H9 (cell line): ENCODE measurements at regions not wholly inside any gene's neighbourhood (a gene's known extent, or its start where the extent isn't known, plus 50 kb on each side); places are given as distances from the start of the nearest gene placed in this dataset.

ENCODE experiments used
- DNase-seq: peaks from one replicate; pipeline ENCODE4 v3.0.0-alpha.2; 2017
- H2AFZ ChIP-seq: one replicate; pipeline ENCODE4 v1.6.1; 2013; ENCODE audit warnings: mild to moderate bottlenecking, low read length, control low read depth, moderate library complexity
- H2AK5ac ChIP-seq: 2 replicates; pipeline ENCODE4 v1.6.1; 2013; ENCODE audit warnings: low read length, control low read depth, mixed read lengths; ENCODE audit not compliant: insufficient read length
- H2BK120ac ChIP-seq: one replicate; pipeline ENCODE4 v1.6.1; 2013; ENCODE audit warnings: low read depth, mild to moderate bottlenecking, low read length, control low read depth, inconsistent platforms; ENCODE audit not compliant: poor library complexity, severe bottlenecking
- H2BK12ac ChIP-seq: 2 replicates; pipeline ENCODE4 v1.6.1; 2013; ENCODE audit warnings: low read length, control low read depth, mixed read lengths, low read depth; ENCODE audit not compliant: insufficient read length
- H2BK15ac ChIP-seq: 2 replicates; pipeline ENCODE4 v1.6.1; 2013; ENCODE audit warnings: low read depth, low read length, control low read depth
- H2BK20ac ChIP-seq: one replicate; pipeline ENCODE4 v1.6.1; 2013; ENCODE audit warnings: low read depth, mild to moderate bottlenecking, low read length, control low read depth, inconsistent platforms; ENCODE audit not compliant: poor library complexity, severe bottlenecking
- H2BK5ac ChIP-seq: 2 replicates; pipeline ENCODE4 v1.6.1; 2013; ENCODE audit warnings: low read length, control low read depth, mixed read lengths; ENCODE audit not compliant: insufficient read length
- H3K14ac ChIP-seq: 2 replicates; pipeline ENCODE4 v1.6.1; 2013; ENCODE audit warnings: low read length, control low read depth; ENCODE audit not compliant: insufficient read depth
- H3K18ac ChIP-seq: 2 replicates; pipeline ENCODE4 v1.6.1; 2013; ENCODE audit warnings: low read depth, mild to moderate bottlenecking, mixed read lengths, low read length, control low read depth; ENCODE audit not compliant: insufficient read length
- H3K23ac ChIP-seq: 2 replicates; pipeline ENCODE4 v1.6.1; 2013; ENCODE audit warnings: low read length, control low read depth, mixed read lengths, low read depth; ENCODE audit not compliant: insufficient read length
- H3K23me2 ChIP-seq: 2 replicates; pipeline ENCODE4 v1.6.1; 2013; ENCODE audit warnings: low read depth, mild to moderate bottlenecking, mixed read lengths, low read length, control low read depth; ENCODE audit not compliant: insufficient read length, poor library complexity, severe bottlenecking
- H3K27ac ChIP-seq: 2 replicates; pipeline ENCODE4 v1.5.1; 2013; ENCODE audit warnings: low read length, control low read depth, mixed read lengths, low read depth; ENCODE audit not compliant: insufficient read length
- H3K27me3 ChIP-seq: 2 replicates; pipeline ENCODE4 v1.6.1; 2013; ENCODE audit warnings: low read length, control low read depth, inconsistent platforms; ENCODE audit not compliant: insufficient read depth
- H3K4ac ChIP-seq: 2 replicates; pipeline ENCODE4 v1.6.1; 2013; ENCODE audit warnings: low read depth, mild to moderate bottlenecking, control low read depth, inconsistent platforms, low read length, moderate library complexity
- H3K4me1 ChIP-seq: 2 replicates; pipeline ENCODE4 v1.6.1; 2013; ENCODE audit warnings: low read length, control low read depth, inconsistent platforms; ENCODE audit not compliant: insufficient read depth
- H3K4me2 ChIP-seq: 2 replicates; pipeline ENCODE4 v1.6.1; 2013; ENCODE audit warnings: low read length, control low read depth, mixed read lengths; ENCODE audit not compliant: insufficient read length, insufficient read depth
- H3K56ac ChIP-seq: 2 replicates; pipeline ENCODE4 v1.6.1; 2013; ENCODE audit warnings: low read depth, mild to moderate bottlenecking, mixed read lengths, low read length, control low read depth; ENCODE audit not compliant: insufficient read length
- H3K79me1 ChIP-seq: 2 replicates; pipeline ENCODE4 v1.6.1; 2013; ENCODE audit warnings: low read depth, mild to moderate bottlenecking, moderate library complexity, low read length, control low read depth, inconsistent platforms; ENCODE audit not compliant: insufficient read depth, poor library complexity, severe bottlenecking
- H3K79me2 ChIP-seq: 2 replicates; pipeline ENCODE4 v1.6.1; 2013; ENCODE audit warnings: low read length, control low read depth, inconsistent platforms; ENCODE audit not compliant: insufficient read depth
- H3K9ac ChIP-seq: 2 replicates; pipeline ENCODE4 v1.6.1; 2013; ENCODE audit warnings: low read length, control low read depth, mixed read lengths; ENCODE audit not compliant: insufficient read length; ENCODE audit errors: extremely low read depth
- H3K9me3 ChIP-seq: one replicate; pipeline ENCODE4 v1.6.1; 2013; ENCODE audit warnings: low read depth, low read length, inconsistent platforms; ENCODE audit not compliant: control insufficient read depth
- H3T11ph ChIP-seq: one replicate; pipeline ENCODE4 v1.6.1; 2013; ENCODE audit warnings: mild to moderate bottlenecking, low read length, control low read depth, inconsistent platforms
- H4K20me1 ChIP-seq: one replicate; pipeline ENCODE4 v1.6.1; 2013; ENCODE audit not compliant: control insufficient read depth, insufficient read length, insufficient read depth
- H4K5ac ChIP-seq: 2 replicates; pipeline ENCODE4 v1.6.1; 2013; ENCODE audit warnings: low read depth, mild to moderate bottlenecking, mixed read lengths, low read length, control low read depth; ENCODE audit not compliant: insufficient read length
- H4K8ac ChIP-seq: replicated peaks from 2 replicates; pipeline ENCODE4 v1.6.1; 2013; ENCODE audit warnings: low read length, control low read depth, mixed read lengths, low read depth; ENCODE audit not compliant: insufficient read length
- H4K91ac ChIP-seq: 2 replicates; pipeline ENCODE4 v1.6.1; 2013; ENCODE audit warnings: low read depth, mild to moderate bottlenecking, moderate library complexity, mixed read lengths, low read length, control low read depth; ENCODE audit not compliant: insufficient read length
- H3K27ac Mint-ChIP-seq, 3 experiments: 2 replicates in 2 of 3; 3 replicates in 1 of 3; pipeline ENCODE4 v1.8.0; 2020 to 2021; ENCODE audit warnings: mixed read lengths in 3 of 3, mild to moderate bottlenecking in 1 of 3, moderate library complexity in 1 of 3
- H3K27me3 Mint-ChIP-seq: 2 replicates; pipeline ENCODE4 v1.8.0; 2021; ENCODE audit warnings: low read depth, mild to moderate bottlenecking, moderate library complexity, mixed read lengths
- H3K36me3 Mint-ChIP-seq, 3 experiments: 2 replicates in 2 of 3; 3 replicates in 1 of 3; pipeline ENCODE4 v1.8.0; 2020 to 2021; ENCODE audit warnings: low read depth in 3 of 3, mixed read lengths in 3 of 3; ENCODE audit not compliant: insufficient read depth in 1 of 3
- H3K4me1 Mint-ChIP-seq, 2 experiments: 2 replicates each; pipeline ENCODE4 v1.8.0; 2020; ENCODE audit warnings: mixed read lengths in 2 of 2
- H3K4me3 Mint-ChIP-seq, 2 experiments: 2 replicates in 1 of 2; 3 replicates in 1 of 2; pipeline ENCODE4 v1.8.0; 2020 to 2021; ENCODE audit warnings: mild to moderate bottlenecking in 2 of 2, mixed read lengths in 2 of 2, moderate library complexity in 1 of 2
- H3K9me3 Mint-ChIP-seq, 2 experiments: 2 replicates in 1 of 2; 3 replicates in 1 of 2; pipeline ENCODE4 v1.8.0; 2020; ENCODE audit warnings: mild to moderate bottlenecking in 2 of 2, mixed read lengths in 2 of 2, moderate library complexity in 1 of 2
- TF ChIP-seq, protein P1 (sequence below): fragments of 200-600 bp; sonication (generic); conservative IDR thresholded peaks from 3 replicates; pipeline ENCODE4 v1.8.0; 2021; ENCODE audit warnings: antibody characterized with exemption, mild to moderate bottlenecking

DNA sequence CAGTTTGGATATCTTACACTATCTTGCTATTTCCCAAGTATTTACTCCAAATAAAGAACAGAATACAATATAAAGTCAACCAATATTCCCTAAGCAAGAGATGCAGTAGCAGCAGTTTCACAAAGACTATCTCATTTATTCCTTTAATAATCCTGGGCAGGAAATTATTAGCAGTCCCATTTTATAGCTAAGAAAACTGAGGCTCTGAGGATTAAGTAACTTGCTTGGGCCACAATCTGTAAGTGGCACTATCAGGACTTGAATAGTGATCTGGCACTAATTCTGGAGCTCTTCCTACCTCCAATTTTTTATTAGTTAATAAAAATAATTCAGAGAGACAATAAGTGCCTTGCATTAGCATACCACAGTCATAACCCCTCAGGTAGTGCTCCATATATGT, 611.7 kb downstream of the MCTP2 start:
- Histone ChIP-seq H2AFZ (no peak overlapping the region), H3K27me3 (no peaks in the 10 kb centered on the region), H4K5ac (no peak overlapping the region), H2AK5ac (no peak overlapping the region), H2BK120ac (no peak overlapping the region), H3K4ac (no peak overlapping the region), H3K79me2 (no peaks in the 10 kb centered on the region), H3K18ac (no peak overlapping the region), H3K4me1 (no peaks in the 10 kb centered on the region), H3K9me3 (no peaks in the 10 kb centered on the region), H3K4me2 (no peak overlapping the region), H2BK12ac (no peak overlapping the region), H4K8ac (no peak overlapping the region), H4K91ac (no peak overlapping the region), H3K23ac (no peak overlapping the region), H3K9ac (no peak overlapping the region), H2BK15ac (no peak overlapping the region), H3T11ph (no peak overlapping the region), H2BK20ac (no peak overlapping the region), H3K14ac (no peak overlapping the region), H3K27ac (no peak overlapping the region), H3K56ac (no peak overlapping the region), H2BK5ac (no peak overlapping the region), H3K23me2 (no peaks in the 10 kb centered on the region), H3K79me1 (no peaks in the 10 kb centered on the region), H4K20me1 (no peaks in the 10 kb centered on the region)
- DNase-seq: no peak
- H3K4me3 Mint-ChIP-seq: no peak overlapping the region
- TF ChIP-seq, protein P1, sequence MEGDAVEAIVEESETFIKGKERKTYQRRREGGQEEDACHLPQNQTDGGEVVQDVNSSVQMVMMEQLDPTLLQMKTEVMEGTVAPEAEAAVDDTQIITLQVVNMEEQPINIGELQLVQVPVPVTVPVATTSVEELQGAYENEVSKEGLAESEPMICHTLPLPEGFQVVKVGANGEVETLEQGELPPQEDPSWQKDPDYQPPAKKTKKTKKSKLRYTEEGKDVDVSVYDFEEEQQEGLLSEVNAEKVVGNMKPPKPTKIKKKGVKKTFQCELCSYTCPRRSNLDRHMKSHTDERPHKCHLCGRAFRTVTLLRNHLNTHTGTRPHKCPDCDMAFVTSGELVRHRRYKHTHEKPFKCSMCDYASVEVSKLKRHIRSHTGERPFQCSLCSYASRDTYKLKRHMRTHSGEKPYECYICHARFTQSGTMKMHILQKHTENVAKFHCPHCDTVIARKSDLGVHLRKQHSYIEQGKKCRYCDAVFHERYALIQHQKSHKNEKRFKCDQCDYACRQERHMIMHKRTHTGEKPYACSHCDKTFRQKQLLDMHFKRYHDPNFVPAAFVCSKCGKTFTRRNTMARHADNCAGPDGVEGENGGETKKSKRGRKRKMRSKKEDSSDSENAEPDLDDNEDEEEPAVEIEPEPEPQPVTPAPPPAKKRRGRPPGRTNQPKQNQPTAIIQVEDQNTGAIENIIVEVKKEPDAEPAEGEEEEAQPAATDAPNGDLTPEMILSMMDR: no peak
- no peak overlapping the region for H3K27ac Mint-ChIP-seq
- peaks cover 17% of the 10 kb centered on the region for H3K27me3 Mint-ChIP-seq
- H3K36me3 Mint-ChIP-seq: peaks cover 9 to 24% (median 15%) of the 10 kb centered on the region in 3 experiments; a peak in 6 of 7 replicates
- H3K9me3 Mint-ChIP-seq: peaks cover 20 to 26% of the 10 kb centered on the region in 2 experiments
- peaks cover 12 to 16% of the 10 kb centered on the region in 2 experiments for H3K4me1 Mint-ChIP-seq
